OCI-LY1 (cell line): ENCODE measurements at regions not wholly inside any gene's neighbourhood (a gene's known extent, or its start where the extent isn't known, plus 50 kb on each side); places are given as distances from the start of the nearest gene placed in this dataset.

ENCODE experiments used
- H2AFZ ChIP-seq: fragments of 200-600 bp; sonication (generic), shearing (Covaris generic); 2 replicates; pipeline ENCODE4 v1.6.0; 2014; ENCODE audit warnings: antibody characterized with exemption, mild to moderate bottlenecking, low read length
- H3F3A ChIP-seq: fragments of 200-600 bp; sonication (generic), shearing (Covaris generic); 2 replicates; pipeline ENCODE4 v1.6.0; 2014; ENCODE audit warnings: mild to moderate bottlenecking, antibody characterized with exemption, low read length, moderate library complexity; ENCODE audit not compliant: insufficient read depth
- H3K27ac ChIP-seq: fragments of 200-600 bp; sonication (generic); 2 replicates; pipeline ENCODE4 v1.5.1; 2014; ENCODE audit warnings: low read length, mixed run types, mild to moderate bottlenecking, low read depth; ENCODE audit not compliant: poor library complexity, severe bottlenecking
- H3K27me3 ChIP-seq: fragments of 200-600 bp; sonication (generic); 2 replicates; pipeline ENCODE4 v1.6.0; 2014; ENCODE audit warnings: antibody characterized with exemption, mild to moderate bottlenecking, low read length, moderate library complexity; ENCODE audit not compliant: insufficient read depth
- H3K36me3 ChIP-seq: fragments of 200-600 bp; sonication (generic); 2 replicates; pipeline ENCODE4 v1.6.1; 2014; ENCODE audit warnings: mild to moderate bottlenecking, antibody characterized with exemption, low read length, moderate library complexity, mixed read lengths; ENCODE audit not compliant: insufficient read depth
- H3K4me1 ChIP-seq: fragments of 200-600 bp; sonication (generic); 2 replicates; pipeline ENCODE4 v1.5.1; 2014; ENCODE audit warnings: mild to moderate bottlenecking, low read length, moderate library complexity; ENCODE audit not compliant: insufficient read depth, severe bottlenecking
- H3K4me2 ChIP-seq: fragments of 200-600 bp; sonication (generic), shearing (Covaris generic); 2 replicates; pipeline ENCODE4 v1.6.1; 2014; ENCODE audit warnings: low read length
- H3K4me3 ChIP-seq: fragments of 200-600 bp; sonication (generic); 2 replicates; pipeline ENCODE4 v1.5.1; 2014; ENCODE audit warnings: low read length, low read depth, mild to moderate bottlenecking, mixed read lengths; ENCODE audit not compliant: poor library complexity, severe bottlenecking
- H3K79me2 ChIP-seq: fragments of 200-600 bp; shearing (Covaris generic); 2 replicates; pipeline ENCODE4 v1.6.1; 2016; ENCODE audit warnings: mixed run types, low read length, mixed read lengths; ENCODE audit not compliant: insufficient read depth
- H3K9ac ChIP-seq: fragments of 200-600 bp; sonication (generic), shearing (Covaris generic); 2 replicates; pipeline ENCODE4 v1.6.1; 2014; ENCODE audit warnings: mild to moderate bottlenecking, low read length, mixed read lengths
- H3K9me2 ChIP-seq: fragments of 200-600 bp; sonication (generic), shearing (Covaris generic); 2 replicates; pipeline ENCODE4 v1.6.1; 2014; ENCODE audit warnings: low read depth, mild to moderate bottlenecking, low read length, mixed read lengths
- H3K9me3 ChIP-seq: fragments of 200-600 bp; shearing (Covaris generic); 2 replicates; pipeline ENCODE4 v1.6.1; 2014; ENCODE audit warnings: low read length, mixed read lengths
- H4K20me1 ChIP-seq: fragments of 200-600 bp; sonication (generic), shearing (Covaris generic); 2 replicates; pipeline ENCODE4 v1.6.0; 2016; ENCODE audit warnings: mild to moderate bottlenecking, low read length; ENCODE audit not compliant: insufficient read depth
- CTCF ChIP-seq: fragments of 200-600 bp; sonication (generic), shearing (Covaris generic); IDR thresholded peaks from 2 replicates; pipeline ENCODE4 v1.5.1; 2017; ENCODE audit warnings: mild to moderate bottlenecking, antibody characterized with exemption, low read length, moderate library complexity, mixed read lengths
- EZH2 ChIP-seq: fragments of 200-600 bp; sonication (generic), shearing (Covaris generic); IDR thresholded peaks from 2 replicates; pipeline ENCODE4 v1.8.0; 2017; ENCODE audit warnings: borderline replicate concordance, mixed run types, mild to moderate bottlenecking, antibody characterized with exemption, low read length, moderate library complexity, mixed read lengths

GRCh38 chr16:86948046-86948445, 369.1 kb downstream of the C16orf95 start:
- no peak overlapping the region for H3K27ac ChIP-seq

GRCh38 chr16:86949116-86949515, 368.1 kb downstream of the C16orf95 start:
- H3K27ac ChIP-seq = no peak overlapping the region
- no peaks in the 10 kb centered on the region for H3K27me3 ChIP-seq
- no peaks in the 10 kb centered on the region for H3F3A ChIP-seq
- H3K4me1 ChIP-seq = no peaks in the 10 kb centered on the region
- no peaks in the 10 kb centered on the region for H3K36me3 ChIP-seq
- no peak overlapping the region for H3K4me2 ChIP-seq
- H3K4me3 ChIP-seq = no peak overlapping the region
- no peaks in the 10 kb centered on the region for H3K9me2 ChIP-seq
- no peaks in the 10 kb centered on the region for H3K79me2 ChIP-seq
- H3K9ac ChIP-seq = no peak overlapping the region
- H2AFZ ChIP-seq = no peak overlapping the region
- TF ChIP-seq EZH2 (no peak), CTCF (no peak)
- H3K9me3 ChIP-seq = no peaks in the 10 kb centered on the region
- H4K20me1 ChIP-seq = no peaks in the 10 kb centered on the region

More at GRCh38 chr16:86948046-86948445, 369.1 kb downstream of the C16orf95 start:
- no peak overlapping the region for H3K4me2 ChIP-seq
- no peaks in the 10 kb centered on the region for H3K9me2 ChIP-seq
- H3K79me2 ChIP-seq = no peaks in the 10 kb centered on the region
- H3K27me3 ChIP-seq = no peaks in the 10 kb centered on the region
- no peaks in the 10 kb centered on the region for H3F3A ChIP-seq
- no peak overlapping the region for H2AFZ ChIP-seq
- no peaks in the 10 kb centered on the region for H3K4me1 ChIP-seq
- no peak overlapping the region for H3K4me3 ChIP-seq
- no peak for TF ChIP-seq EZH2
- no peak for TF ChIP-seq CTCF
- no peaks in the 10 kb centered on the region for H4K20me1 ChIP-seq
- H3K9ac ChIP-seq = no peak overlapping the region
- H3K9me3 ChIP-seq = no peaks in the 10 kb centered on the region
- no peaks in the 10 kb centered on the region for H3K36me3 ChIP-seq

- Histone ChIP-seq H3K9me3 (no peaks in the 10 kb centered on the region), H4K20me1 (no peaks in the 10 kb centered on the region), H3K4me3 (no peak overlapping the region), H3F3A (no peaks in the 10 kb centered on the region), H3K9me2 (no peaks in the 10 kb centered on the region), H3K4me1 (no peaks in the 10 kb centered on the region), H2AFZ (no peak overlapping the region), H3K27ac (no peak overlapping the region), H3K9ac (no peak overlapping the region), H3K79me2 (no peaks in the 10 kb centered on the region), H3K4me2 (no peak overlapping the region), H3K36me3 (no peaks in the 10 kb centered on the region), H3K27me3 (no peaks in the 10 kb centered on the region)
- TF ChIP-seq CTCF (no peak), EZH2 (no peak)
Observed at GRCh38 chr16:86949630-86950029, 367.6 kb downstream of the C16orf95 start.
